Amygdala (tissue), 56 donors: ENCODE measurements at regions not wholly inside any gene's neighbourhood (a gene's known extent, or its start where the extent isn't known, plus 50 kb on each side); places are given as distances from the start of the nearest gene placed in this dataset.

Experiments
- DNase-seq, 56 donors: peaks; one replicate each; lab custom pipeline; 2025; lab: John Stamatoyannopoulos, UW

- DNase-seq: no peak
These were observed 644.3 kb downstream of the CDY2B start for GRCh38 chrY:17235769-17236168.

- no peak for DNase-seq
These were observed 646.4 kb downstream of the CDY2B start for GRCh38 chrY:17233435-17234109.

- no peak for DNase-seq
These were observed 648.0 kb downstream of the CDY2B start for GRCh38 chrY:17231994-17232393.

GRCh38 chrY:17223502-17223901 lies 656.5 kb downstream of the CDY2B start:
- no peak for DNase-seq

GRCh38 chrY:17202395-17202794 lies 677.6 kb downstream of the CDY2B start:
- no peak for DNase-seq

- no peak for DNase-seq
These were observed 695.7 kb downstream of the CDY2B start for GRCh38 chrY:17184299-17184698.

- DNase-seq: no peak
These were observed 713.1 kb downstream of the CDY2B start for GRCh38 chrY:17166881-17167280.

- no peak for DNase-seq
These were observed 757.9 kb downstream of the CDY2B start for GRCh38 chrY:17122166-17122565.

- DNase-seq: no peak
These were observed 794.7 kb downstream of the CDY2B start for GRCh38 chrY:17085303-17085702.

- DNase-seq: no peak
These were observed 800.1 kb downstream of the CDY2B start for GRCh38 chrY:17079887-17080286.

GRCh38 chrY:17067307-17067706 lies 812.7 kb downstream of the CDY2B start:
- DNase-seq: no peak

GRCh38 chrY:17053041-17053440 lies 827.0 kb downstream of the CDY2B start:
- no peak for DNase-seq

GRCh38 chrY:17050374-17050773 lies 829.6 kb downstream of the CDY2B start:
- no peak for DNase-seq

GRCh38 chrY:17045124-17045523 lies 834.9 kb downstream of the CDY2B start:
- DNase-seq: no peak

GRCh38 chrY:17044723-17045122 lies 835.3 kb downstream of the CDY2B start:
- no peak for DNase-seq

GRCh38 chrY:17044272-17044671 lies 835.7 kb downstream of the CDY2B start:
- DNase-seq: no peak

GRCh38 chrY:17038439-17038838 lies 841.6 kb downstream of the CDY2B start:
- DNase-seq: no peak

- DNase-seq: no peak
These were observed 861.9 kb downstream of the CDY2B start for GRCh38 chrY:17018126-17018525.

- DNase-seq: no peak
These were observed 886.5 kb downstream of the CDY2B start for GRCh38 chrY:16993551-16993950.

GRCh38 chrY:16981776-16982175 lies 898.2 kb downstream of the CDY2B start:
- DNase-seq: no peak

- no peak for DNase-seq
These were observed 920.9 kb downstream of the CDY2B start for GRCh38 chrY:16959071-16959470.

GRCh38 chrY:16947221-16947620 lies 932.8 kb downstream of the CDY2B start:
- DNase-seq: no peak
